Mucosa of descending colon (tissue), 3 donors: ENCODE measurements at regions not wholly inside any gene's neighbourhood (a gene's known extent, or its start where the extent isn't known, plus 50 kb on each side); places are given as distances from the start of the nearest gene placed in this dataset.

Source experiments
- ATAC-seq: fragments of 200-7000 bp; cut with Tn5 transposase; one replicate; pipeline ENCODE4 v1.9.1; 2020; ENCODE audit warnings: mild to moderate bottlenecking, moderate library complexity
- DNase-seq, 3 donors: peaks; one replicate each; pipeline ENCODE4 v3.0.0-alpha.2; 2020
- H3K36me3 ChIP-seq: fragments of 200-600 bp; one replicate; pipeline ENCODE4 v1.8.0; 2021; ENCODE audit warnings: low read depth, mild to moderate bottlenecking
- H3K4me1 ChIP-seq: fragments of 200-600 bp; one replicate; pipeline ENCODE4 v1.8.0; 2021; ENCODE audit warnings: low read depth, mild to moderate bottlenecking
- H3K4me3 ChIP-seq: fragments of 200-600 bp; one replicate; pipeline ENCODE4 v1.8.0; 2021; ENCODE audit warnings: mild to moderate bottlenecking
- H3K9me3 ChIP-seq: fragments of 200-600 bp; one replicate; pipeline ENCODE4 v1.8.0; 2021; ENCODE audit warnings: mild to moderate bottlenecking
- CTCF ChIP-seq: fragments of 200-600 bp; IDR thresholded peaks from one replicate; pipeline ENCODE4 v1.8.0; 2022; ENCODE audit warnings: antibody characterized with exemption, mild to moderate bottlenecking
- intact Hi-C, 2 donors: fragments of 100-400 bp; cut with DNase I in 1 of 2; cut with micrococcal nuclease in 1 of 2; formaldehyde crosslinking; loops; one replicate each; pipeline versions ENCODE4 v1.11.0 to v1.11.1; 2022; cut with DNase I, micrococcal nuclease
- donor health status: DM: no; HTN: no; CAD: no; lungs with moderate emphysema.
- donor health status: DM: no; HTN: no; CAD: no.
- donor health status: DM: no; HTN: yes; CAD: no.

- ATAC-seq (no peak), DNase-seq (no peak)
- intact Hi-C loops, result no loop called here
- H3K4me3 ChIP-seq, result no peak overlapping the region
- H3K4me1 ChIP-seq, result no peaks in the 10 kb centered on the region
- no peak for TF ChIP-seq CTCF
- H3K36me3 ChIP-seq, result no peaks in the 10 kb centered on the region
- H3K9me3 ChIP-seq, result peaks cover 3% of the 10 kb centered on the region
These were observed 763.0 kb upstream of the PCDH10 start for GRCh38 chr4:132386130-132386529.

GRCh38 chr4:132387060-132387459 lies 762.0 kb upstream of the PCDH10 start:
- Histone ChIP-seq H3K4me1 (no peaks in the 10 kb centered on the region), H3K9me3 (peaks cover 3% of the 10 kb centered on the region), H3K36me3 (no peaks in the 10 kb centered on the region), H3K4me3 (no peak overlapping the region)
- ATAC-seq, result no peak
- DNase-seq, result no peak
- no peak for TF ChIP-seq CTCF
- intact Hi-C loops, result no loop called here

GRCh38 chr4:132395561-132395960 lies 753.5 kb upstream of the PCDH10 start:
- H3K4me1 ChIP-seq, result no peaks in the 10 kb centered on the region
- ATAC-seq (no peak), DNase-seq (no peak)
- no peaks in the 10 kb centered on the region for H3K9me3 ChIP-seq
- no peak for TF ChIP-seq CTCF
- intact Hi-C loops, result no loop called here
- H3K4me3 ChIP-seq, result no peak overlapping the region
- no peaks in the 10 kb centered on the region for H3K36me3 ChIP-seq

- no peaks in the 10 kb centered on the region for H3K4me1 ChIP-seq
- no peak for DNase-seq
- intact Hi-C loops, result no loop called here
- H3K36me3 ChIP-seq, result no peaks in the 10 kb centered on the region
- H3K4me3 ChIP-seq, result no peak overlapping the region
- ATAC-seq, result no peak
- no peaks in the 10 kb centered on the region for H3K9me3 ChIP-seq
- TF ChIP-seq CTCF, result no peak
These were observed 752.5 kb upstream of the PCDH10 start for GRCh38 chr4:132396636-132397035.

GRCh38 chr4:132417220-132417619 lies 731.9 kb upstream of the PCDH10 start:
- no peak overlapping the region for H3K4me3 ChIP-seq
- intact Hi-C loops, result no loop called here
- no peak for DNase-seq

More at GRCh38 chr4:132417220-132417619, 731.9 kb upstream of the PCDH10 start:
- TF ChIP-seq CTCF, result no peak
- no peak for ATAC-seq
- H3K9me3 ChIP-seq, result peaks cover 26% of the 10 kb centered on the region
- no peaks in the 10 kb centered on the region for H3K36me3 ChIP-seq
- H3K4me1 ChIP-seq, result no peaks in the 10 kb centered on the region
